ENCODE measurements at regions not wholly inside any gene's neighbourhood (a gene's known extent, or its start where the extent isn't known, plus 50 kb on each side); places are given as distances from the start of the nearest gene placed in this dataset.

GRCh38 chr13:63706751-63707150 is 2291.1 kb upstream of the PCDH20 start:
- Histone ChIP-seq H3K27ac (ENCODE audit: low read depth, low read length) (no peak overlapping the region), H3K4me3 (ENCODE audit: insufficient read depth, low read length) (no peak overlapping the region), H3K79me2 (ENCODE audit: insufficient read depth, low read length) (no peaks in the 10 kb centered on the region), H2AFZ (ENCODE audit: low read length) (no peak overlapping the region), H3K9me3 (ENCODE audit: low read depth, low read length) (no peaks in the 10 kb centered on the region), H3K4me1 (ENCODE audit: insufficient read depth, low read length) (no peaks in the 10 kb centered on the region), H4K20me1 (ENCODE audit: insufficient read depth, low read length) (no peaks in the 10 kb centered on the region), H3K27me3 (ENCODE audit: insufficient read depth, low read length) (no peaks in the 10 kb centered on the region), H3K36me3 (ENCODE audit: insufficient read depth, low read length) (no peaks in the 10 kb centered on the region), H3K4me2 (ENCODE audit: insufficient read depth, low read length) (no peak overlapping the region)
- DNase-seq (ENCODE audit: insufficient read length, low spot score, missing footprints), result no peak
- TF ChIP-seq CTCF (IDR thresholded peaks at IDR 0.05; ENCODE audit: extremely low read depth, low read depth, low read length), result no peak

- H3K4me2 ChIP-seq (ENCODE audit: insufficient read depth, low read length), result no peak overlapping the region
- H3K27me3 ChIP-seq (ENCODE audit: insufficient read depth, low read length), result no peaks in the 10 kb centered on the region
- DNase-seq (ENCODE audit: insufficient read length, low spot score, missing footprints), result no peak
- no peaks in the 10 kb centered on the region for H4K20me1 ChIP-seq (ENCODE audit: insufficient read depth, low read length)
- H3K79me2 ChIP-seq (ENCODE audit: insufficient read depth, low read length), result no peaks in the 10 kb centered on the region
- no peaks in the 10 kb centered on the region for H3K36me3 ChIP-seq (ENCODE audit: insufficient read depth, low read length)
- no peaks in the 10 kb centered on the region for H3K9me3 ChIP-seq (ENCODE audit: low read depth, low read length)
- no peak overlapping the region for H3K27ac ChIP-seq (ENCODE audit: low read depth, low read length)
- no peak overlapping the region for H3K4me3 ChIP-seq (ENCODE audit: insufficient read depth, low read length)
- no peaks in the 10 kb centered on the region for H3K4me1 ChIP-seq (ENCODE audit: insufficient read depth, low read length)
- no peak for TF ChIP-seq CTCF (IDR thresholded peaks at IDR 0.05; ENCODE audit: extremely low read depth, low read depth, low read length)
- H2AFZ ChIP-seq (ENCODE audit: low read length), result no peak overlapping the region
Observed at GRCh38 chr13:63704521-63704920, 2288.9 kb upstream of the PCDH20 start.

GRCh38 chr13:63700350-63700749 is 2284.7 kb upstream of the PCDH20 start:
- no peak for TF ChIP-seq CTCF (IDR thresholded peaks at IDR 0.05; ENCODE audit: extremely low read depth, low read depth, low read length)
- H3K27me3 ChIP-seq (ENCODE audit: insufficient read depth, low read length), result no peaks in the 10 kb centered on the region
- H3K36me3 ChIP-seq (ENCODE audit: insufficient read depth, low read length), result no peaks in the 10 kb centered on the region
- H4K20me1 ChIP-seq (ENCODE audit: insufficient read depth, low read length), result no peaks in the 10 kb centered on the region
- no peaks in the 10 kb centered on the region for H3K4me1 ChIP-seq (ENCODE audit: insufficient read depth, low read length)
- no peak overlapping the region for H3K4me3 ChIP-seq (ENCODE audit: insufficient read depth, low read length)
- no peak overlapping the region for H2AFZ ChIP-seq (ENCODE audit: low read length)
- no peaks in the 10 kb centered on the region for H3K79me2 ChIP-seq (ENCODE audit: insufficient read depth, low read length)
- H3K27ac ChIP-seq (ENCODE audit: low read depth, low read length), result no peak overlapping the region
- no peaks in the 10 kb centered on the region for H3K9me3 ChIP-seq (ENCODE audit: low read depth, low read length)
- no peak for DNase-seq (ENCODE audit: insufficient read length, low spot score, missing footprints)
- H3K4me2 ChIP-seq (ENCODE audit: insufficient read depth, low read length), result no peak overlapping the region

GRCh38 chr13:63699948-63700347 is 2284.3 kb upstream of the PCDH20 start:
- no peak overlapping the region for H3K4me3 ChIP-seq (ENCODE audit: insufficient read depth, low read length)
- no peaks in the 10 kb centered on the region for H3K4me1 ChIP-seq (ENCODE audit: insufficient read depth, low read length)
- H3K79me2 ChIP-seq (ENCODE audit: insufficient read depth, low read length), result no peaks in the 10 kb centered on the region
- no peak for DNase-seq (ENCODE audit: insufficient read length, low spot score, missing footprints)
- H3K4me2 ChIP-seq (ENCODE audit: insufficient read depth, low read length), result no peak overlapping the region
- no peaks in the 10 kb centered on the region for H3K27me3 ChIP-seq (ENCODE audit: insufficient read depth, low read length)
- no peak overlapping the region for H2AFZ ChIP-seq (ENCODE audit: low read length)
- no peak overlapping the region for H3K27ac ChIP-seq (ENCODE audit: low read depth, low read length)
- TF ChIP-seq CTCF (IDR thresholded peaks at IDR 0.05; ENCODE audit: extremely low read depth, low read depth, low read length), result no peak
- no peaks in the 10 kb centered on the region for H4K20me1 ChIP-seq (ENCODE audit: insufficient read depth, low read length)
- H3K9me3 ChIP-seq (ENCODE audit: low read depth, low read length), result no peaks in the 10 kb centered on the region
- H3K36me3 ChIP-seq (ENCODE audit: insufficient read depth, low read length), result no peaks in the 10 kb centered on the region

All from osteoblast (primary cell).